ENCODE measurements at regions not wholly inside any gene's neighbourhood (a gene's known extent, or its start where the extent isn't known, plus 50 kb on each side); places are given as distances from the start of the nearest gene placed in this dataset.
"Not testable (repeated sequence)": the region's sequence is repeated elsewhere in the genome, so short reads cannot be mapped to it uniquely, and the experiment has no call there.

DNA sequence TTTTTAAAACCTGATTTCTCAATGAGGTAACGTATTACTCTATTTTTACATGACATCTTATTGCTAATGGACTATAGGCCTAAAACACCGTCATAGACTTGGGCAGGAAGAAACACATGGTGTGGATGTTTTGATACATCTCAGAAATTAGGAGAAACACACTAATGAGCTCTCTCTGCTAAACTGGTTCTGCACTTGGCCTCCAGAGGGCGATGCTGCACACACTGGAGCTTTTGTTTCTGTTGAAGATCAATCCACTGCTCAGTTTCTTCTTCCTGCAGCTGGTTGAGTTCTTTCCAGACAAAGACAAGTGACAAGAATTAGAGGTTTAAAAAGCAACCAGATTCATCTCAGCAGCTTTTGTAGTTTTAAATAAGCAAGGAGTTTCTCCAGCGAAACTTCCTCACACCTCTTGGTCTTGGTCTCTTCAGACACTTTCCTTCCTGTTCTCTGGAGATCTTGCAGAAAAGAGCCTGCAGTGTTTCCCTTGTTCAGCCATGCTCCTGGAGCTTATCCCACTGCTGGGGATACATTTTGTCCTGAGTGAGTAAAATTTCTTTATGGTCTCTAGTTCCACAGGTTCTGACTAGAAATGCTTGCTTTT lies 178.5 kb upstream of the OR4E1 start:
- H3K27me3 ChIP-seq (replicated peaks; ENCODE audit: control insufficient read depth, insufficient read depth, low read length, poor library complexity, severe bottlenecking), result peaks cover 5% of the 10 kb centered on the region
- H3K9me3 ChIP-seq (ENCODE audit: control insufficient read depth, low read length), result no peaks in the 10 kb centered on the region
- H3K4me3 ChIP-seq (ENCODE audit: insufficient read depth, low read depth, low read length, poor library complexity, severe bottlenecking), result no peak overlapping the region
- no peaks in the 10 kb centered on the region for H3K4me1 ChIP-seq (ENCODE audit: control insufficient read depth, insufficient read depth, low read length, poor library complexity, severe bottlenecking)
- no peaks in the 10 kb centered on the region for H3K36me3 ChIP-seq (ENCODE audit: control insufficient read depth, insufficient read depth, low read length)
- H3K27ac ChIP-seq (ENCODE audit: insufficient read depth, low read length, poor library complexity, severe bottlenecking), result peak overlapping the region; percentile 18
- peak in 2 of 3 donors; percentile 43 to 46 for DNase-seq

DNA sequence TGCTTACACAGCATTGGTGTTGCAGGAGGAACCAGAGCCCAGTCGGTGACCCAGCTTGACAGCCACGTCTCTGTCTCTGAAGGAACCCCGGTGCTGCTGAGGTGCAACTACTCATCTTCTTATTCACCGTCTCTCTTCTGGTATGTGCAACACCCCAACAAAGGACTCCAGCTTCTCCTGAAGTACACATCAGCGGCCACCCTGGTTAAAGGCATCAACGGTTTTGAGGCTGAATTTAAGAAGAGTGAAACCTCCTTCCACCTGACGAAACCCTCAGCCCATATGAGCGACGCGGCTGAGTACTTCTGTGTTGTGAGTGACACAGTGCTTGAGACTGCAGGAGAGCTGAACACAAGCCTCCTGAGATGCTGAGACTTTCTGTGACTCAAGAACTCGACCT lies 173.3 kb upstream of the OR4E1 start:
- not testable (repeated sequence) for H3K27me3 ChIP-seq (replicated peaks; ENCODE audit: control insufficient read depth, insufficient read depth, low read length, poor library complexity, severe bottlenecking); H3K9me3 ChIP-seq (ENCODE audit: control insufficient read depth, low read length); H3K4me1 ChIP-seq (ENCODE audit: control insufficient read depth, insufficient read depth, low read length, poor library complexity, severe bottlenecking); DNase-seq; H3K36me3 ChIP-seq (ENCODE audit: control insufficient read depth, insufficient read depth, low read length)
- peak overlapping the region; percentile 49 for H3K4me3 ChIP-seq (ENCODE audit: insufficient read depth, low read depth, low read length, poor library complexity, severe bottlenecking)
- peak overlapping the region; percentile 42 for H3K27ac ChIP-seq (ENCODE audit: insufficient read depth, low read length, poor library complexity, severe bottlenecking)

DNA sequence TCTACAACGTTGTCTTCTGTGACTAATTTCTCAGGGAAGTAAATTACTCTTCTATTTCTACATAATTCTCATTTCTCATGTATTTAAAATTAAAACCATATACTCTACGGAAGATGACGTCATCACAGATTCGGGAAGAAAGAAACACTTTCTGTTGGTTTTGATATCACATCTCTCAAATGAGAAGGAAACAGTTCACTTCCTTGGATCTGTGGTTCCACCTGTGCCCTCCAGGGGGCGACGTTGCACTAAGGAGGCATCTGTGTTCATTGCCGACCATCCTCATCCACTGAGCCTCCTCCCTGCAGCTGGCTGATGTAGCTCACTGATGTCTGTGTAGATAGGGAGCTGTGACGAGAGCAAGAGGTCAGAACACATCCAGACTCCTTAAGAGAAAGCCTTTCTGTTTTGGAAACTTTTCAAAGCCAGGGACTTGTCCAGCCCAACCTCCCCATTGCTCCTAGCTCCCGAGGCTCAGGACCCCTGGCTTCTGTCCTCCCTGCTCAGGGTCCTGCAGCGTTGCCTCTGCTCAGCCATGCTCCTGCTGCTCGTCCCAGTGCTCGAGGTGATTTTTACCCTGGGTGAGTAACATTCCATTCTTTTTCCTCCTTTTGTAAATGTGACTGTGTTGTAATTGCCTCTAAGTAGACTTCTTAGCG lies 172.7 kb upstream of the OR4E1 start:
- DNase-seq, result peak; percentile 30 to 56 (median 53)
- H3K27ac ChIP-seq (ENCODE audit: insufficient read depth, low read length, poor library complexity, severe bottlenecking), result peak overlapping the region; percentile 42
- H3K4me3 ChIP-seq (ENCODE audit: insufficient read depth, low read depth, low read length, poor library complexity, severe bottlenecking), result peak overlapping the region; percentile 49
- no peaks in the 10 kb centered on the region for H3K9me3 ChIP-seq (ENCODE audit: control insufficient read depth, low read length)
- H3K4me1 ChIP-seq (ENCODE audit: control insufficient read depth, insufficient read depth, low read length, poor library complexity, severe bottlenecking), result no peaks in the 10 kb centered on the region
- peaks cover 4% of the 10 kb centered on the region for H3K27me3 ChIP-seq (replicated peaks; ENCODE audit: control insufficient read depth, insufficient read depth, low read length, poor library complexity, severe bottlenecking)
- no peaks in the 10 kb centered on the region for H3K36me3 ChIP-seq (ENCODE audit: control insufficient read depth, insufficient read depth, low read length)

DNA sequence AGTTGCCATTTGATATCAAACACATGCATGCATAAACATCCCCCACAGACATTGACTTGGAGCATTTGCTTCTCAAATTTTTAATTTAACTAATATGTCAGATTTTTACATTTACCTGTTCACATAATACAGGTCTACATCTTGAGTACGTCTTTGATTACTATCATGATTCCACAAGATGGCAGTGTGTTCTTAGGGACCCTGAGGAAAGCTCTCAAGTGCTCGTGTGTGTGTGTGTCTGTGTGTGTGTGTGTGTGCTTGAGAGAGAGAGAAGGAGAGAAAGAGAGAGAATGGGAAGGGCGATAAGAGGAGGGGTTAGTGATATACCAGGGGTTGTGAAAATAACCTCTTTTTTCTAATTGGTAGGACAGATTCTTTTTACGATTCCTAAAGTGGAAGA lies 167.1 kb upstream of the OR4E1 start:
- no peak for DNase-seq
- Histone ChIP-seq H3K4me1 (ENCODE audit: control insufficient read depth, insufficient read depth, low read length, poor library complexity, severe bottlenecking) (no peaks in the 10 kb centered on the region), H3K9me3 (ENCODE audit: control insufficient read depth, low read length) (no peaks in the 10 kb centered on the region), H3K27ac (ENCODE audit: insufficient read depth, low read length, poor library complexity, severe bottlenecking) (peak overlapping the region; percentile 11), H3K36me3 (ENCODE audit: control insufficient read depth, insufficient read depth, low read length) (no peaks in the 10 kb centered on the region), H3K27me3 (replicated peaks; ENCODE audit: control insufficient read depth, insufficient read depth, low read length, poor library complexity, severe bottlenecking) (no peaks in the 10 kb centered on the region), H3K4me3 (ENCODE audit: insufficient read depth, low read depth, low read length, poor library complexity, severe bottlenecking) (no peak overlapping the region)

DNA sequence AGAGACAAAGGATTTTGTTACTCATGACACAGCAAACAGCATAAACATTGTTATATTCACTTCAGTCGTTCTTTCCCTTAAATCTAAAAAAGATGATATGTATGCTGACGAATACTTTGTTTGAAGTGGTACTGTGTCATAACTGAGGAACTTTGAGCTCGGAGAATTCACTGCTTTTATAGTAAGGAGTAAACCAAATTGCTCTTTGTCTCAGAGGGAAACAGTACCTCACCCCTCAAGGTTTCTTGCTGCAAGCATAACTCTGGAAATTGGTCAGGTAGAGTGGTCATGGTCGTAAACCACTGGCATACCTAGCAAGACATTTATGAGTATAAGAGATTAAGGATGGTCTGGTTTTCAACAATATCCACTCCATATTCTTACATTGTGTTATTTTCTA lies 160.2 kb upstream of the OR4E1 start:
- Histone ChIP-seq H3K36me3 (ENCODE audit: control insufficient read depth, insufficient read depth, low read length) (no peaks in the 10 kb centered on the region), H3K4me1 (ENCODE audit: control insufficient read depth, insufficient read depth, low read length, poor library complexity, severe bottlenecking) (no peaks in the 10 kb centered on the region), H3K27ac (ENCODE audit: insufficient read depth, low read length, poor library complexity, severe bottlenecking) (no peak overlapping the region), H3K9me3 (ENCODE audit: control insufficient read depth, low read length) (no peaks in the 10 kb centered on the region), H3K27me3 (replicated peaks; ENCODE audit: control insufficient read depth, insufficient read depth, low read length, poor library complexity, severe bottlenecking) (peaks cover 4% of the 10 kb centered on the region), H3K4me3 (ENCODE audit: insufficient read depth, low read depth, low read length, poor library complexity, severe bottlenecking) (no peak overlapping the region)
- no peak for DNase-seq

DNA sequence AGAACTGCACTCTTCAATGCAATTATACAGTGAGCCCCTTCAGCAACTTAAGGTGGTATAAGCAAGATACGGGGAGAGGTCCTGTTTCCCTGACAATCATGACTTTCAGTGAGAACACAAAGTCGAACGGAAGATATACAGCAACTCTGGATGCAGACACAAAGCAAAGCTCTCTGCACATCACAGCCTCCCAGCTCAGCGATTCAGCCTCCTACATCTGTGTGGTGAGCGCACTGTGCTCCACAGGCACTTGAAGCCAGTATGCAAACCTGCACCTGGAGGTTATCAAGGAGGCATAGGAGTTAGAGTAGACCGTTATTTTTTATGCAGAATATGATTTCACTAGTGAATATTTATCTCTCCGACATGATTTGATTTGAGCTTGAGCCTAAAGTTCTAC lies 152.2 kb upstream of the OR4E1 start:
- H3K4me3 ChIP-seq (ENCODE audit: insufficient read depth, low read depth, low read length, poor library complexity, severe bottlenecking), result no peak overlapping the region
- no peaks in the 10 kb centered on the region for H3K9me3 ChIP-seq (ENCODE audit: control insufficient read depth, low read length)
- no peak for DNase-seq
- H3K36me3 ChIP-seq (ENCODE audit: control insufficient read depth, insufficient read depth, low read length), result no peaks in the 10 kb centered on the region
- H3K27ac ChIP-seq (ENCODE audit: insufficient read depth, low read length, poor library complexity, severe bottlenecking), result no peak overlapping the region
- no peaks in the 10 kb centered on the region for H3K27me3 ChIP-seq (replicated peaks; ENCODE audit: control insufficient read depth, insufficient read depth, low read length, poor library complexity, severe bottlenecking)
- H3K4me1 ChIP-seq (ENCODE audit: control insufficient read depth, insufficient read depth, low read length, poor library complexity, severe bottlenecking), result no peaks in the 10 kb centered on the region

DNA sequence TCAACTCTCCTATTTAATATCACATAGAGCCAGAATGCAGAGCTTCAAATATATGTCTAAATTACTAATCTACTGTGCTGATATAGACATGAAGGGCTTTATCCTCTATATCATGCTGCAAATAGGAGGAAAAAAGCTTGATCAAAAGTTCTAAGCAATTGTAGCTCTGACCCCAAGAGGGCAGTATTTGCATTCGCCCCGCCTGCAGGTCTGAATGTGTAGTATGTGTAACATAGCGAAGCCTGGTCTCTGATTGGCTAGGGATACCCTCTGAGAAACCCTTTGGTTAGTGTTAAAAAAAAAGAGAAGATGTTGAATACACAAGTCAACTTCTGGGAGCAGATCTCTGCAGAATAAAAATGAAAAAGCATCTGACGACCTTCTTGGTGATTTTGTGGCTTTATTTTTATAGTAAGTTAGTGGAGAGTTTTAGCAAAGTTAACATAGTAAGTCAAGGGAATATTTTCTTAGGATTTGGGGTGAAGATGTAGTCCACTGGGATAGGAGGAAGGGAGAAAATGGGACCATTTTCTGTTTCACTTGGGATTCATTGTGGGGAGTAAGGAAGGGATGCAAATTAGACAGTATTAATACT lies 151.6 kb upstream of the OR4E1 start:
- Histone ChIP-seq H3K27me3 (replicated peaks; ENCODE audit: control insufficient read depth, insufficient read depth, low read length, poor library complexity, severe bottlenecking) (no peaks in the 10 kb centered on the region), H3K4me1 (ENCODE audit: control insufficient read depth, insufficient read depth, low read length, poor library complexity, severe bottlenecking) (no peaks in the 10 kb centered on the region), H3K9me3 (ENCODE audit: control insufficient read depth, low read length) (no peaks in the 10 kb centered on the region), H3K27ac (ENCODE audit: insufficient read depth, low read length, poor library complexity, severe bottlenecking) (no peak overlapping the region), H3K36me3 (ENCODE audit: control insufficient read depth, insufficient read depth, low read length) (no peaks in the 10 kb centered on the region), H3K4me3 (ENCODE audit: insufficient read depth, low read depth, low read length, poor library complexity, severe bottlenecking) (no peak overlapping the region)
- DNase-seq, result peak in 1 of 3 donors; percentile 30

DNA sequence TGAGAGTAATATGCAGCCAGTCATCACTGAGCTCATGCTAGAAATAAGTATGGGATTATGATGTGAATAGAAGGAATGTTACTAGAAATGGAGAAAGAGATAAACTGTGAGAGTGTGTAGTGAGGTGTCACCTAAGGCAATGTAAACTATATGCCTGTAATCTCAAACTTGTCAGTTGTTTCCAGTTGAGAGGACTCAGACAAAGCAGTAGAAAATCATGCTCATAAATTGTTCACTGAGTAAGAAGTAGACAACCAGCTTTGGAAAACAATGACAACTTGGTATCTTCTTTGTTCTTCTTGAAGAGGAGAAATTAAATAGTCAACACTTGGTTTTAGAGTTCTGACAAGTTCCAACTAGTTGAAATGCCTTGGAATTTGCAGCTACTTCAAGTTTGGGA lies 148.5 kb upstream of the OR4E1 start:
- no peaks in the 10 kb centered on the region for H3K36me3 ChIP-seq (ENCODE audit: control insufficient read depth, insufficient read depth, low read length)
- DNase-seq, result no peak
- H3K27ac ChIP-seq (ENCODE audit: insufficient read depth, low read length, poor library complexity, severe bottlenecking), result no peak overlapping the region
- no peaks in the 10 kb centered on the region for H3K9me3 ChIP-seq (ENCODE audit: control insufficient read depth, low read length)
- H3K4me3 ChIP-seq (ENCODE audit: insufficient read depth, low read depth, low read length, poor library complexity, severe bottlenecking), result no peak overlapping the region
- H3K27me3 ChIP-seq (replicated peaks; ENCODE audit: control insufficient read depth, insufficient read depth, low read length, poor library complexity, severe bottlenecking), result no peaks in the 10 kb centered on the region
- no peaks in the 10 kb centered on the region for H3K4me1 ChIP-seq (ENCODE audit: control insufficient read depth, insufficient read depth, low read length, poor library complexity, severe bottlenecking)

DNA sequence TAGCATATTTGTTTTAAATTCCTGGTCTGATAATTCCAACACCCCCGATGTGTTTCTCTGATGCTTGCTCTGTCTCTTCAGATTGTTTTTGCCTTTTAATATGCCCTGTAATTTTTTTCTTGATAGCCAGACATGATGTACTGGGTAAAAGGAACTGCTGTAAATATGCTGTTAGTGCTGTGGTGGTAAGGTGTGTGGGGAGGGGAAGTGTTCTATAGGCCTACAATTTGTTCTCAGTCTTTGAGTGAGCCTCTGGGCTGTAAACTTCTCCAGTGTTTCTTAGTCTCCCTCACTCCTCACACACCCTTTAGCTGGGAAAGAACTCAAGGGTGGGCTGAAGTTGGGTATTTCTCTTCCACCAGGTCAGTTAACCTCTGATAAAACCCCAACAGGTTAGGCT lies 147.0 kb upstream of the OR4E1 start:
- Histone ChIP-seq H3K27ac (ENCODE audit: insufficient read depth, low read length, poor library complexity, severe bottlenecking) (no peak overlapping the region), H3K27me3 (replicated peaks; ENCODE audit: control insufficient read depth, insufficient read depth, low read length, poor library complexity, severe bottlenecking) (no peaks in the 10 kb centered on the region)
- no peak for DNase-seq

DNA sequence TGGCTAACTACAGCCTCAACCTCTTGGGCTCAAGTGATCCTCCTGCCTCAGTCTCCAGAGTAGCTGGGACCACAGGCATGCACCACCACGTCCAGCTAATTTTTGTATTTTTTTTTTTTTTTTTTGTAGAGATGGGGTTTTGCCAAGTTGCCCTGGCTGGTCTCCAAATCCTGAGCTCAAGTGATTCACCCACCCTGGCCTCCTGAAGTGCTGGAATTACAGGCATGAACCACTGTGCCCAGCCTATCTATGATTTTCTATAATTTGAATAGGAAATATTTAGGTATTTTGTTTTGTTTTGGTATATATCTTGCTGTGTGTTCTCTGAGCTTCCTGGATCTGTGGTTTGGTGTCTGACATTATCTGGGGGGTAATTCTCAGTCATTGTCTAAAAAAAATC lies 146.3 kb upstream of the OR4E1 start:
- not testable (repeated sequence) for H3K9me3 ChIP-seq (ENCODE audit: control insufficient read depth, low read length); DNase-seq; H3K4me1 ChIP-seq (ENCODE audit: control insufficient read depth, insufficient read depth, low read length, poor library complexity, severe bottlenecking); H3K27ac ChIP-seq (ENCODE audit: insufficient read depth, low read length, poor library complexity, severe bottlenecking); H3K4me3 ChIP-seq (ENCODE audit: insufficient read depth, low read depth, low read length, poor library complexity, severe bottlenecking); H3K27me3 ChIP-seq (replicated peaks; ENCODE audit: control insufficient read depth, insufficient read depth, low read length, poor library complexity, severe bottlenecking); H3K36me3 ChIP-seq (ENCODE audit: control insufficient read depth, insufficient read depth, low read length)

More for the DNA sequence above, 147.0 kb upstream of the OR4E1 start:
- Histone ChIP-seq H3K4me3 (ENCODE audit: insufficient read depth, low read depth, low read length, poor library complexity, severe bottlenecking) (no peak overlapping the region), H3K36me3 (ENCODE audit: control insufficient read depth, insufficient read depth, low read length) (no peaks in the 10 kb centered on the region), H3K9me3 (ENCODE audit: control insufficient read depth, low read length) (no peaks in the 10 kb centered on the region), H3K4me1 (ENCODE audit: control insufficient read depth, insufficient read depth, low read length, poor library complexity, severe bottlenecking) (no peaks in the 10 kb centered on the region)

Data from effector memory CD4-positive, alpha-beta T cell (primary cell).